SK-N-SH treated with all-trans-retinoic acid at 6 μM for 48 hours (cell line): ENCODE measurements at regions not wholly inside any gene's neighbourhood (a gene's known extent, or its start where the extent isn't known, plus 50 kb on each side); places are given as distances from the start of the nearest gene placed in this dataset.

Experiments
- ATAC-seq: fragments of 200-7000 bp; cut with Tn5 transposase; 3 replicates; pipeline ENCODE4 v1.9.1; 2020; ENCODE audit warnings: mild to moderate bottlenecking, moderate library complexity
- ARNTL ChIP-seq: fragments of 450-650 bp; formaldehyde crosslinking; IDR thresholded peaks from 2 replicates; pipeline ENCODE4 v1.5.0; 2020; ENCODE audit warnings: low read depth, mild to moderate bottlenecking, moderate library complexity, borderline replicate concordance
- BACH2 ChIP-seq: fragments of 250-450 bp; sonication (Bioruptor Pico); IDR thresholded peaks from 2 replicates; pipeline ENCODE4 v1.9.0; 2021; ENCODE audit warnings: mild to moderate bottlenecking, borderline replicate concordance
- CREB5 ChIP-seq: fragments of 250-450 bp; sonication (Bioruptor Pico); IDR thresholded peaks from 2 replicates; pipeline ENCODE4 v1.5.1; 2020; ENCODE audit warnings: low read depth, mild to moderate bottlenecking, moderate library complexity
- CSDC2 ChIP-seq: fragments of 250-450 bp; sonication (Bioruptor Pico); IDR thresholded peaks from 2 replicates; pipeline ENCODE4 v1.5.0; 2020; ENCODE audit warnings: mild to moderate bottlenecking, moderate library complexity
- CSRNP3 ChIP-seq: fragments of 250-450 bp; sonication (Bioruptor Pico); IDR thresholded peaks from 2 replicates; pipeline ENCODE4 v1.5.1; 2021; ENCODE audit warnings: mild to moderate bottlenecking, moderate library complexity
- ESRRG ChIP-seq: fragments of 250-450 bp; sonication (Bioruptor Pico); IDR thresholded peaks from 2 replicates; pipeline ENCODE4 v1.6.1; 2021; ENCODE audit warnings: mild to moderate bottlenecking
- GLIS3 ChIP-seq: fragments of 250-450 bp; sonication (Bioruptor Pico); IDR thresholded peaks from 2 replicates; pipeline ENCODE4 v1.5.0; 2020; ENCODE audit warnings: mild to moderate bottlenecking, moderate library complexity
- ISL1 ChIP-seq: fragments of 250-450 bp; sonication (Bioruptor Pico); IDR thresholded peaks from 2 replicates; pipeline ENCODE4 v2.1.2; 2022; ENCODE audit warnings: mild to moderate bottlenecking, moderate library complexity
- OSR1 ChIP-seq: fragments of 250-450 bp; sonication (Bioruptor Pico); IDR thresholded peaks from 2 replicates; pipeline ENCODE4 v1.8.0; 2022; ENCODE audit warnings: moderate library complexity, mild to moderate bottlenecking, inconsistent platforms
- RARB ChIP-seq: fragments of 250-450 bp; sonication (Bioruptor Pico); IDR thresholded peaks from 2 replicates; pipeline ENCODE4 v1.8.0; 2021; ENCODE audit warnings: mild to moderate bottlenecking, moderate library complexity
- SNAI2 ChIP-seq: fragments of 250-450 bp; sonication (Bioruptor Pico); IDR thresholded peaks from 2 replicates; pipeline ENCODE4 v1.5.0; 2020; ENCODE audit warnings: mild to moderate bottlenecking, moderate library complexity
- TCF4 ChIP-seq: fragments of 250-450 bp; sonication (Bioruptor Pico); IDR thresholded peaks from 2 replicates; pipeline ENCODE4 v1.8.0; 2021; ENCODE audit warnings: mild to moderate bottlenecking, moderate library complexity, borderline replicate concordance
- TOX ChIP-seq: fragments of 250-450 bp; sonication (Bioruptor Pico); IDR thresholded peaks from 2 replicates; pipeline ENCODE4 v1.8.0; 2021; ENCODE audit warnings: mild to moderate bottlenecking, moderate library complexity, borderline replicate concordance
- ZC3H10 ChIP-seq: fragments of 250-450 bp; sonication (Bioruptor Pico); IDR thresholded peaks from 2 replicates; pipeline ENCODE4 v1.5.1; 2021; ENCODE audit warnings: mild to moderate bottlenecking, moderate library complexity
- ZFP3 ChIP-seq: fragments of 250-450 bp; sonication (Bioruptor Pico); IDR thresholded peaks from 2 replicates; pipeline ENCODE4 v1.5.0; 2020; ENCODE audit warnings: mild to moderate bottlenecking, moderate library complexity
- ZFP30 ChIP-seq: fragments of 450-650 bp; formaldehyde crosslinking; IDR thresholded peaks from 2 replicates; pipeline ENCODE4 v1.5.0; 2022; ENCODE audit warnings: mild to moderate bottlenecking, moderate library complexity
- ZNF565 ChIP-seq: fragments of 450-650 bp; formaldehyde crosslinking; conservative IDR thresholded peaks from 2 replicates; pipeline ENCODE4 v1.5.0; 2020; ENCODE audit warnings: low read depth, mild to moderate bottlenecking, moderate library complexity
- ZNF70 ChIP-seq: fragments of 450-650 bp; formaldehyde crosslinking; IDR thresholded peaks from 2 replicates; pipeline ENCODE4 v1.5.0; 2020; ENCODE audit warnings: mild to moderate bottlenecking, moderate library complexity
- ZNF8 ChIP-seq: fragments of 450-650 bp; formaldehyde crosslinking; IDR thresholded peaks from 2 replicates; pipeline ENCODE4 v1.5.0; 2020; ENCODE audit warnings: mild to moderate bottlenecking, moderate library complexity
- TF ChIP-seq, protein P1 (sequence below): fragments of 250-450 bp; sonication (Bioruptor Pico); IDR thresholded peaks from 2 replicates; pipeline ENCODE4 v1.8.0; 2021; ENCODE audit warnings: low read depth, mild to moderate bottlenecking, moderate library complexity, borderline replicate concordance

- no peak for ATAC-seq
- TF ChIP-seq ARNTL (CRISPR knock-in tag) (no peak), ZFP30 (CRISPR knock-in tag) (no peak), ZC3H10 (CRISPR knock-in tag) (no peak), ZNF565 (no peak), CREB5 (no peak), OSR1 (no peak), BACH2 (CRISPR knock-in tag) (no peak), ZNF8 (CRISPR knock-in tag) (no peak), GLIS3 (no peak), TCF4 (no peak), CSRNP3 (CRISPR knock-in tag) (no peak), ZFP3 (CRISPR knock-in tag) (no peak), TOX (CRISPR knock-in tag) (no peak)
Measured at GRCh38 chr15:59873644-59874272, 130.4 kb upstream of the FOXB1 start.

DNA sequence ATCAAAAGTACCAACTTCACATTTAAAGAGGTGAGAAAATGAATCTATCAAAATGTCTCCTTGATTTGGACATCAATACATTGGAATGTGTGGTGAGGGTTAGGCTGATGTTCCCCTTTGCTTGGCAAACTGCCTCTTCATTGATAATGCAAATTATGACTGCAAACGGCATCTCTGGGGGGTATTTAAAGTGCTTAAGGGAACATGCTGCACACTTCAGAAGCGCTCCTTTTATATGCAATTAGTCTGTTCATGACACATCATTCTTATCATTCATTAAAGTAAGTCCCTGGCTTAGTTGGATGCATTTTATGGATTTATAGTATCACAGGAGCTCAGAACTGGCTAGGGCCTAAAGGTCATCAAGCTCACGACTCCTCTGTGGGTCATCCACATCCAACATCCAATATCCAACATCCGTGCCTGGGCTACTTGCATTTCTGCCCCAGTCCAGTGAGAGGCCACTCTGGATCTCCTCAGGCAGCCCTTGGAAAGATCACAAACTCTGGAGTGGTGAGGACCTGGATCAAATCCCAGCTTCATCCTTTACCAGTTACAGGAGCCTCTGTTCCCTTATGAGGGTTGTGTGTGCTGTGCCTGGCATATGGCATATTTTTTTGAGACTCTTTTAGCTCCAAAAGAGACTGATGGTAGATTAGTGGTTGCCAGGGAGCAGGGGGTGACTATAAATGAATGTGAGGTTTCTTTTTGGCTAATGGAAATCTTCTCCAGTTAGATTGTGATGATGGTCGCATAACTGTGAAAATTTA is 136.8 kb upstream of the FOXB1 start:
- ATAC-seq = no peak
- TF ChIP-seq ESRRG (CRISPR knock-in tag) = no peak
- TF ChIP-seq CSDC2 (CRISPR knock-in tag) = no peak
- no peak for TF ChIP-seq SNAI2
- TF ChIP-seq BACH2 (CRISPR knock-in tag) = no peak

DNA sequence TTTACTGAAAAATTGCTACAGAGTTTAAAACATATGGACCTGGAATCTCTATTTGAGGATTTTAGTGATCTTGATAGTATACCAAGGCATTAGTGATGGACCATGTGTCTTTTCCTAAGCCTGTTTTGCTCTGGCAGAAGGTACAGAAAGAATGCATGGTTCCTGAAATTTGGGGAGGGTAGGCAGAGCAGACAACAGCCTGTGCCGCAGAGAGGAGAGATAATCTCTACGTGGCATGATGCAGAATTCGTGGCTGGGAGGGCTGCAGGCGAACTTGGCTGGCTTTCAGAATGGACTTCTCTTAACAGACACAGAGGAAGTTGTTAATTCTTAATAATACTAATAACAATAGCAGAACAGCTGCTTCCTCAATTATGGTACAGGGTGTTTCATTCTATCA is 137.5 kb upstream of the FOXB1 start:
- TF ChIP-seq TCF4 (peak; percentile 63), ISL1 (CRISPR knock-in tag) (no peak), ZFP3 (CRISPR knock-in tag) (no peak), CREB5 (no peak), ZNF70 (CRISPR knock-in tag) (no peak), ZNF8 (CRISPR knock-in tag) (no peak)
- TF ChIP-seq, all 23 proteins: peak for 1
- ATAC-seq = no peak

DNA sequence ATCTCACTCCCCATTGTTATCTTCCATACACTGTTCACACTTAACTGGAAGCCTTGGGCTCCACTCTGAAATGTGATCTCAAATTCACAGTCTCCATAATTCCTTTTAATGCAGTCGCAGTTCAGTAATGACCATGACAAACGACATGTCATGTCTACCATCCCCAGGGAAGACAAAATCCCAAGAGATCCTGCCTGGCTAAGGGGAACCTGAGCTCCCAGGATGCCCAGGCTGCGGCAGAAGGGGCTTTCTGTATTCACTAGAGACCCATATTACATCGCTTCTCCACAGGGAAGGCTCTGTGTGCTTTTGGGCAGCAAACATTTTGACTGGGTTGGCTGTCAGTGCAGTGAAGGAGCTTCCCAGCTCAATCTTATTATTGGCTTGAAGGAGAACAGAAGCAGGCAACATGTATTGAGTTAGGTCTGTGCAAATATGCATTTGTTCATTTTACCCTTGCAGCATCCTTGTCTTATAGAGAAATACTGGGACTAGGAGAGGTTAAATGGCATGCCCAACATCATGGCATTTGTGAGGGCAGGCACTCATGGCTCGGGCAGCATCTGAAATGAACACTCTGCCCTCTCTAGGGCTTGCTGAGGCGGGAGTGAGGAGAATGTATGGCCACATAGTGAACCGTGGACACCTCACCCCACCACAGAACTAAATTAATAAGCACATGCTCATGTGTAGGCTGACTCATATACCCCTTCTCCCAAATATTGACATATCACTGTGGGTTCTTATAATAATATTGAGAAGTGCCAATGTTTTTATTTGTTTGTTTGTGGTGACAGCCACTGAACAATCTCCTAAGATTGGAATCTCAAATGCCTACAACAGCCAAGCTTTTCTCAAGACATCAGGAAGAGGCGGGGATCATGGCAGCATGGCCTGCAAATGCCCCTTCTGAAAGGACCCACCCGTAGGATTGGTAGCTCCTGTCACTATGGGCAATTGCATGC is 141.6 kb upstream of the FOXB1 start:
- ATAC-seq = no peak
- no peak for TF ChIP-seq ZNF8 (CRISPR knock-in tag)
- TF ChIP-seq, all 23 proteins: peak for 0

- TF ChIP-seq SNAI2 = no peak
- ATAC-seq = no peak
Measured at GRCh38 chr15:59847968-59848367, 156.1 kb upstream of the FOXB1 start.

DNA sequence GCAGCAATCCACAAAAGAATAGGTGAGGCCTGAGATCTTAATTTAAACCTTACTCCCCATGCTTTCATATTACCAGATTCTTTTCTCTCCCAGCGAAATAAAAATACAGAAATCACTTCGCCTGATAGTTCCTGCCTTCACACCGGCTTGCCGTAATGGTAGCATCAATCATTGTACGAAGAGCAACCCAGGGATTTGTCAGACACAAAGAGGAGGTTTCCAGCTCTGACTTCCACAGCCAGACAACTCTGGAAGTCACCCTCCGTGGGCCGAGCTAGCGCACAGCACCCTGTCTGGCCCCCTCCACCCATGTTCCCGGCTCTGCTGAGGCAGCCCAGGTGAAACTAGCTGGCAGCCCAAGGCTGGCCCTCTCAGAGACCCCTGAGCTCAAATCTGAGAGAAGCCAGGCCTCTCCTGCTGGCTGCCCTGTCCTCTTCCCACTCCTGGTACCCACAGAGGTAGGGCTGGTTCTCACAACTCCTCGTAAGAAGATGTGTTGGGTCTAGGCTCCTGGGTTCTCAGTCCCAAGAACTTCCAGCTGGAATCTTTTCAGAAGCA is 156.9 kb upstream of the BNIP2 start:
- ATAC-seq = no peak
- TF ChIP-seq CREB5 (no peak), RARB (no peak), CSRNP3 (CRISPR knock-in tag) (no peak), ZNF70 (CRISPR knock-in tag) (no peak)
- TF ChIP-seq, protein P1, sequence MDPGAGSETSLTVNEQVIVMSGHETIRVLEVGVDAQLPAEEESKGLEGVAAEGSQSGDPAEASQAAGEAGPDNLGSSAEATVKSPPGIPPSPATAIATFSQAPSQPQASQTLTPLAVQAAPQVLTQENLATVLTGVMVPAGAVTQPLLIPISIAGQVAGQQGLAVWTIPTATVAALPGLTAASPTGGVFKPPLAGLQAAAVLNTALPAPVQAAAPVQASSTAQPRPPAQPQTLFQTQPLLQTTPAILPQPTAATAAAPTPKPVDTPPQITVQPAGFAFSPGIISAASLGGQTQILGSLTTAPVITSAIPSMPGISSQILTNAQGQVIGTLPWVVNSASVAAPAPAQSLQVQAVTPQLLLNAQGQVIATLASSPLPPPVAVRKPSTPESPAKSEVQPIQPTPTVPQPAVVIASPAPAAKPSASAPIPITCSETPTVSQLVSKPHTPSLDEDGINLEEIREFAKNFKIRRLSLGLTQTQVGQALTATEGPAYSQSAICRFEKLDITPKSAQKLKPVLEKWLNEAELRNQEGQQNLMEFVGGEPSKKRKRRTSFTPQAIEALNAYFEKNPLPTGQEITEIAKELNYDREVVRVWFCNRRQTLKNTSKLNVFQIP (CRISPR knock-in tag) = no peak
